Liver (tissue), 8 donors: ENCODE measurements at regions not wholly inside any gene's neighbourhood (a gene's known extent, or its start where the extent isn't known, plus 50 kb on each side); places are given as distances from the start of the nearest gene placed in this dataset.

Experiments used
- DNase-seq: peaks from one replicate; pipeline ENCODE4 v3.0.0-alpha.2; 2017; ENCODE audit warnings: low spot score
- H3K27ac ChIP-seq, 2 donors: one replicate each; pipeline ENCODE4 v1.7.0; 2013; ENCODE audit warnings: inconsistent platforms in 2 of 2, low read length in 2 of 2, control low read depth in 1 of 2, low read depth in 1 of 2, mild to moderate bottlenecking in 1 of 2
- H3K27me3 ChIP-seq, 4 donors: one replicate each; pipeline versions ENCODE4 v1.6.1 to v1.7.0; 2013; ENCODE audit warnings: low read length in 3 of 4, inconsistent platforms in 1 of 4, mild to moderate bottlenecking in 1 of 4, moderate library complexity in 1 of 4; ENCODE audit not compliant: control insufficient read depth in 4 of 4, insufficient read depth in 4 of 4
- H3K36me3 ChIP-seq, 4 donors: one replicate each; pipeline versions ENCODE4 v1.6.1 to v1.7.0; 2013; ENCODE audit warnings: low read length in 3 of 4, mild to moderate bottlenecking in 3 of 4, low read depth in 1 of 4, moderate library complexity in 1 of 4; ENCODE audit not compliant: control insufficient read depth in 4 of 4, insufficient read depth in 3 of 4
- H3K4me1 ChIP-seq, 4 donors: one replicate each; pipeline versions ENCODE4 v1.6.1 to v1.7.0; 2013; ENCODE audit warnings: low read length in 3 of 4, mild to moderate bottlenecking in 3 of 4, moderate library complexity in 1 of 4; ENCODE audit not compliant: control insufficient read depth in 4 of 4, insufficient read depth in 4 of 4
- H3K4me3 ChIP-seq, 3 donors: one replicate each; pipeline versions ENCODE4 v1.6.1 to v1.7.0; 2013; ENCODE audit warnings: low read length in 3 of 3, control low read depth in 1 of 3, low read depth in 1 of 3, mild to moderate bottlenecking in 1 of 3
- H3K9ac ChIP-seq, 2 donors: one replicate each; pipeline ENCODE4 v1.7.0; 2013; ENCODE audit warnings: low read length in 2 of 2, mild to moderate bottlenecking in 2 of 2, moderate library complexity in 2 of 2, control low read depth in 1 of 2, low read depth in 1 of 2
- H3K9me3 ChIP-seq, 4 donors: one replicate each; pipeline versions ENCODE4 v1.6.1 to v1.7.0; 2013; ENCODE audit warnings: low read length in 3 of 4; ENCODE audit not compliant: control insufficient read depth in 4 of 4
- CTCF ChIP-seq: fragments of 150-350 bp; IDR thresholded peaks from 2 replicates; pipeline ENCODE4 v1.5.1; 2017; ENCODE audit warnings: improper control_type of control experiment, low read depth, low read length; ENCODE audit not compliant: missing input control
- EGR1 ChIP-seq, 2 donors: IDR thresholded peaks; 2 replicates each; pipeline ENCODE4 v1.6.1; 2016 to 2018; ENCODE audit warnings: antibody characterized with exemption in 2 of 2, low read depth in 2 of 2
- FOXA2 ChIP-seq: IDR thresholded peaks from 2 replicates; pipeline ENCODE4 v1.6.1; 2016; ENCODE audit warnings: antibody characterized with exemption
- GABPA ChIP-seq, 2 donors: IDR thresholded peaks in 1 of 2; conservative IDR thresholded peaks in 1 of 2; 2 replicates each; pipeline ENCODE4 v1.6.1; 2016; ENCODE audit warnings: antibody characterized with exemption in 2 of 2, mild to moderate bottlenecking in 1 of 2, moderate library complexity in 1 of 2
- HNF4A ChIP-seq, 2 donors: conservative IDR thresholded peaks; 2 replicates each; pipeline ENCODE4 v1.6.1; 2016; ENCODE audit warnings: antibody characterized with exemption in 2 of 2, mild to moderate bottlenecking in 2 of 2
- HNF4G ChIP-seq: IDR thresholded peaks from 2 replicates; pipeline ENCODE4 v1.6.1; 2016; ENCODE audit warnings: antibody characterized with exemption
- NR2F2 ChIP-seq: IDR thresholded peaks from 2 replicates; pipeline ENCODE4 v1.6.1; 2016; ENCODE audit warnings: antibody characterized with exemption
- RAD21 ChIP-seq, 2 donors: IDR thresholded peaks; 2 replicates each; pipeline ENCODE4 v1.6.1; 2016; ENCODE audit warnings: antibody characterized with exemption in 2 of 2, mild to moderate bottlenecking in 2 of 2
- REST ChIP-seq: IDR thresholded peaks from 2 replicates; pipeline ENCODE4 v1.6.1; 2016; ENCODE audit warnings: antibody characterized with exemption, mild to moderate bottlenecking
- RXRA ChIP-seq, 2 donors: IDR thresholded peaks; 2 replicates each; pipeline ENCODE4 v1.6.1; 2017 to 2018; ENCODE audit warnings: antibody characterized with exemption in 2 of 2, mild to moderate bottlenecking in 1 of 2
- TAF1 ChIP-seq: conservative IDR thresholded peaks from 2 replicates; pipeline ENCODE4 v1.6.1; 2016; ENCODE audit warnings: antibody characterized with exemption, mild to moderate bottlenecking
- YY1 ChIP-seq: IDR thresholded peaks from 2 replicates; pipeline ENCODE4 v1.6.1; 2016; ENCODE audit warnings: antibody characterized with exemption, mild to moderate bottlenecking
- ZBTB33 ChIP-seq: IDR thresholded peaks from 2 replicates; pipeline ENCODE4 v1.6.1; 2016; ENCODE audit warnings: antibody characterized with exemption
- WGBS: extraction: QIAGEN DNeasy Blood & Tissue Kit; methylation state at CpG from one replicate; pipeline ENCODE4 v1.1.7; 2013; 5-methylcytosine and 5-hydroxymethylcytosine counted together
- donor health status: healthy.
- donor health status: healthy.
- donor health status: healthy.
- donor health status: healthy.
- donor health status: healthy.

GRCh38 chr5:158121678-158122077 is 262.7 kb upstream of the CLINT1 start:
- Histone ChIP-seq H3K27ac (no peak overlapping the region), H3K27me3 (peaks cover 0 to 2% (median 0%) of the 10 kb centered on the region in 4 donors), H3K9ac (no peak overlapping the region), H3K9me3 (no peaks in the 10 kb centered on the region), H3K4me3 (no peak overlapping the region), H3K36me3 (no peaks in the 10 kb centered on the region), H3K4me1 (no peaks in the 10 kb centered on the region)
- 88% methylated on average over 1 of the region's 1 CpG for WGBS
- TF ChIP-seq TAF1, result no peak
- TF ChIP-seq RAD21 (IDR thresholded peaks at IDR 0.05), result no peak
- TF ChIP-seq REST, result no peak
- no peak for DNase-seq

- no peaks in the 10 kb centered on the region for H3K4me1 ChIP-seq
- TF ChIP-seq RAD21 (IDR thresholded peaks at IDR 0.05) (no peak), YY1 (no peak), NR2F2 (no peak), ZBTB33 (no peak), HNF4A (conservative IDR thresholded peaks at IDR 0.05) (no peak), CTCF (no peak), EGR1 (IDR thresholded peaks at IDR 0.05; ENCODE audit: low read depth in 2 of 2) (no peak), REST (no peak), GABPA (IDR thresholded peaks at IDR 0.05 in 1 of 2, conservative IDR thresholded peaks at IDR 0.05 in 1 of 2) (no peak), HNF4G (no peak), TAF1 (no peak), RXRA (IDR thresholded peaks at IDR 0.05) (no peak), FOXA2 (no peak)
- no peak for DNase-seq
- no peaks in the 10 kb centered on the region for H3K36me3 ChIP-seq
- H3K27me3 ChIP-seq, result peaks cover 0 to 2% (median 0%) of the 10 kb centered on the region in 4 donors
- H3K27ac ChIP-seq, result no peak overlapping the region
- no peak overlapping the region for H3K9ac ChIP-seq
- no peaks in the 10 kb centered on the region for H3K9me3 ChIP-seq
- no peak overlapping the region for H3K4me3 ChIP-seq
- 100% methylated on average over 1 of the region's 1 CpG for WGBS
Observed at GRCh38 chr5:158120760-158121159, 261.8 kb upstream of the CLINT1 start.
